ENCODE measurements at regions not wholly inside any gene's neighbourhood (a gene's known extent, or its start where the extent isn't known, plus 50 kb on each side); places are given as distances from the start of the nearest gene placed in this dataset.

GRCh38 chr4:100826808-100827548, 309.2 kb upstream of the EMCN start:
- Histone ChIP-seq H3K27ac (ENCODE audit: low read depth, low read length) (no peak overlapping the region), H3K9me3 (ENCODE audit: insufficient read depth, low read length) (no peaks in the 10 kb centered on the region), H3K4me3 (ENCODE audit: insufficient read depth, low read length, poor library complexity, severe bottlenecking) (no peak overlapping the region), H3F3A (ENCODE audit: insufficient read depth) (no peaks in the 10 kb centered on the region), H3K27me3 (ENCODE audit: low read length) (no peaks in the 10 kb centered on the region), H3K4me2 (ENCODE audit: low read depth, low read length, poor library complexity, severe bottlenecking) (no peak overlapping the region), H4K20me1 (ENCODE audit: low read depth, low read length) (no peaks in the 10 kb centered on the region), H2AFZ (ENCODE audit: low read depth, low read length, severe bottlenecking) (no peak overlapping the region), H3K36me3 (ENCODE audit: low read length) (no peaks in the 10 kb centered on the region), H3K79me2 (ENCODE audit: insufficient read depth, low read length) (no peaks in the 10 kb centered on the region), H3K9me2 (replicated peaks; ENCODE audit: insufficient read depth, low read length) (no peaks in the 10 kb centered on the region), H3K9ac (ENCODE audit: low read length) (no peak overlapping the region)
- no peak for TF ChIP-seq EZH2phosphoT487 (conservative IDR thresholded peaks at IDR 0.05; ENCODE audit: low read length)
- no peak for TF ChIP-seq CTCF (IDR thresholded peaks at IDR 0.05; ENCODE audit: insufficient read depth, low read length, poor library complexity, severe bottlenecking)

DNA sequence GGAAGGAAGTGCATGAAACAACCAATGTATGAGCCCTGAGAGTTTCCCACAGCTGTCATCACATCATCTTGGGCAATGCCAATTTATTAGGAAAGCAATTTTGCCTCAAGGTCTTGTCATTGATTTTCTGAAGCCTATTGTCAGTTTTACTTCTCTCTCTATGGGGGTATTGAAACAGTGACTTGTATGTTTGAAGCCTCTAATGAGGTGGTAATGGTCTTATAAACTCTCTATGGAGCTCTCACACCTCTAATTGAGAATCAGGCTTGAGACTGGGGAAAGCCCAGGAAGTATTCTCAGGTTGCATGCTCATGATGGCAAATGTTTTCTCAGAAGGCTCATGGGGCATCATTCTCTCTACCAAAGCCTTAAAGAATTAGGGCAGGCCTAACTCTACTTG, 308.2 kb upstream of the EMCN start:
- Histone ChIP-seq H3K27ac (ENCODE audit: low read depth, low read length) (no peak overlapping the region), H3F3A (ENCODE audit: insufficient read depth) (no peaks in the 10 kb centered on the region), H3K9me2 (replicated peaks; ENCODE audit: insufficient read depth, low read length) (no peaks in the 10 kb centered on the region), H4K20me1 (ENCODE audit: low read depth, low read length) (no peaks in the 10 kb centered on the region), H3K9ac (ENCODE audit: low read length) (no peak overlapping the region), H3K9me3 (ENCODE audit: insufficient read depth, low read length) (no peaks in the 10 kb centered on the region), H3K27me3 (ENCODE audit: low read length) (no peaks in the 10 kb centered on the region), H2AFZ (ENCODE audit: low read depth, low read length, severe bottlenecking) (no peak overlapping the region), H3K4me3 (ENCODE audit: insufficient read depth, low read length, poor library complexity, severe bottlenecking) (no peak overlapping the region), H3K79me2 (ENCODE audit: insufficient read depth, low read length) (no peaks in the 10 kb centered on the region), H3K36me3 (ENCODE audit: low read length) (no peaks in the 10 kb centered on the region), H3K4me2 (ENCODE audit: low read depth, low read length, poor library complexity, severe bottlenecking) (no peak overlapping the region)
- TF ChIP-seq EZH2phosphoT487 (conservative IDR thresholded peaks at IDR 0.05; ENCODE audit: low read length) = no peak
- TF ChIP-seq CTCF (IDR thresholded peaks at IDR 0.05; ENCODE audit: insufficient read depth, low read length, poor library complexity, severe bottlenecking) = no peak

DNA sequence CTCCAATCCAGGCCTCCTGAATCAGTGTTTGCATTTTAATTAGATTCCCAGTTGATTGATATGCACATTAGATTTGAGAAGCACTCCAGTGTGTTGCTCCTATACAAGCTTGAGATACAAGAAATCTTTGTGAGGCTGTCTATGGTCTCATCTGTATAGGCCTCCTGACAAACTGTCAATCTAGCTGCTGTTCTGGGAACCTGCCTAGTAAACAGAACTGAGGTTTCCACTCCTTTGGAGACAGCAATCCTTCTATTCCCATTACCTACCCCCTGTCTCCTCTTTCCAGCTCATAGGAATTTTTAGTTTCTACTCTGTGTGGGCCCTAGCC, 306.1 kb upstream of the EMCN start:
- no peaks in the 10 kb centered on the region for H3K79me2 ChIP-seq (ENCODE audit: insufficient read depth, low read length)
- no peak overlapping the region for H3K4me2 ChIP-seq (ENCODE audit: low read depth, low read length, poor library complexity, severe bottlenecking)
- H3K4me3 ChIP-seq (ENCODE audit: insufficient read depth, low read length, poor library complexity, severe bottlenecking) = no peak overlapping the region
- no peaks in the 10 kb centered on the region for H4K20me1 ChIP-seq (ENCODE audit: low read depth, low read length)
- no peaks in the 10 kb centered on the region for H3F3A ChIP-seq (ENCODE audit: insufficient read depth)
- no peaks in the 10 kb centered on the region for H3K9me3 ChIP-seq (ENCODE audit: insufficient read depth, low read length)
- H3K9ac ChIP-seq (ENCODE audit: low read length) = no peak overlapping the region
- TF ChIP-seq EZH2phosphoT487 (conservative IDR thresholded peaks at IDR 0.05; ENCODE audit: low read length) = no peak
- TF ChIP-seq CTCF (IDR thresholded peaks at IDR 0.05; ENCODE audit: insufficient read depth, low read length, poor library complexity, severe bottlenecking) = no peak
- H3K9me2 ChIP-seq (replicated peaks; ENCODE audit: insufficient read depth, low read length) = no peaks in the 10 kb centered on the region
- H3K27ac ChIP-seq (ENCODE audit: low read depth, low read length) = no peak overlapping the region
- H3K27me3 ChIP-seq (ENCODE audit: low read length) = no peaks in the 10 kb centered on the region
- H2AFZ ChIP-seq (ENCODE audit: low read depth, low read length, severe bottlenecking) = no peak overlapping the region
- no peaks in the 10 kb centered on the region for H3K36me3 ChIP-seq (ENCODE audit: low read length)

All from SU-DHL-6 (cell line).